Activated CD4-positive, alpha-beta T cell treated with anti-CD3 and anti-CD28 coated beads for 4 hours (primary cell): ENCODE measurements at regions not wholly inside any gene's neighbourhood (a gene's known extent, or its start where the extent isn't known, plus 50 kb on each side); places are given as distances from the start of the nearest gene placed in this dataset.
"Not testable (repeated sequence)": the region's sequence is repeated elsewhere in the genome, so short reads cannot be mapped to it uniquely, and the experiment has no call there.

ENCODE experiments used
- DNase-seq, 2 donors: peaks; one replicate each; pipeline ENCODE4 v3.0.0-alpha.2; 2020

DNA sequence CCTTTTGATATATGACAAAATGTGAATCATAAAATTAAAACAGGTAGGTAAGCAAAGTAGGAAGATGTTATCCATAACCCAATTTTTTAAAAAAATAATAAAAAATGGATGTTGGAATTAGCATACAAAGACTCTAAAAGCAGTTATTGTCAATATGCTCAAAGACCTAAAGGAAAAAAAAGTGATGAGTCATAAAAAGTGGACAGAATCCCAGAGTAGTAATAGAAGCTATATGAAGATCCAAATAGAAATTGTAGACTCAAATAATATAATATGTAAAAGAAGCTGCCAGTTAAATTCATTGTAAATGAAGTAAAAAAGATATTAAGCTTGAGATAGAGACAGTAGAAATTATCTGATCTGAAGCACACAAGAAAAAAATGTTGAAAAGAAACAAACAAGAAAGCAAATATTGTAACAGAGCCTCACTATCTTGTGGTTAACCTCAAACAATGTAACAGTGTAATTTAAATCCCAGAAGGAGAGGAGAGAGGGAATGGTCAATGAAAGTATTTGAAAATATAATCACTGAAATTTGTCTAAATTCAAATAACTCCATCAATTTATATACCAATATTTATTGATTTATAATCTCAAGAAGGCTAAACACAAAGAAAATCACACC, 773.4 kb upstream of the RAG2 start:
- no peak for DNase-seq

- no peak for DNase-seq
Observed at GRCh38 chr11:37370817-37371216, 772.8 kb upstream of the RAG2 start.

DNA sequence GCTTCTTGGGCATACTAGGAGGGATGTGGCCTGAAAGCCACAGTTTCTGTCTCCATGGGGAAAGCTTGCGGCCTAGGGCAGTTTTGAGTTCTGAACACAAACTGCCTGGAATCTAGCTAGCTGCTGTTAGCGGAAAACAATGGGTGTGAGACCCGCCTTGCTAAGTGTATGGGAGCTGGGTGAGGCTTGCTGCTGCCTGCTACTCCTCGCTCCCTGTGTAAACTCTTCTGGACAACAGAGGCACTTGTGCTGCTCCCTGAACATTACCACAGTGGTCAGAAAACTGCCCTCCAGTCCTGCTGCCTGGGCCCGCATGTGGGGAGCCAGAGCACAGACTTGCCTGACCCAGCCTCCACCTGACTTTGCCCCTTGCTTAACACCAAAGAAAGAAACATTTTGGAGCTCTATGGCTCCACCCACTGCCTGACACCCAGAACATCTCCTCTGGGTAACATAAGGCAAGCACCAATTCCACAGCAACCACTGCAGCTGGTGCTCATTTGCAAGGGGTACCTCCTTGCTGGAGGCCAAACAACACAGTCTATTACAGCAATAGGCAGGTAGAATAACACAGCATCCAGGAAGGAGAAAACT, 766.3 kb upstream of the RAG2 start:
- no peak for DNase-seq

DNA sequence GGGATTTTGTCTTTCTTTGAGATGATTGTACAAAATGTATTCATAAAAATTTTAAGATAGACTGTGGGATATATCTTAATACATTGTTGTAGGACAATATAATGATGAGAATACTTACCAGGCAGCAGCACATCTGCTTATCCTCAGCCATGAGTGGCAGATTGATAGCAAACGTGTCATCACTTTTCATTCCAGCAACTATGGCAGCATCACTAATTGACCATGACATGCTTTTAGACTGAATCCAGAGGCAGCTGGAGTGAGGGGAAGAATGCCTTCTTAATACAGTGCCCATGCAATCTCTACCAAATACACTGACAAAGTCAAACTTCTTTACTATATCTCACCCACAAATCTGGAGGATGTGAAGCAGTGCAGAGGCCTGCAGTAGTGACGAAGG, 755.2 kb upstream of the RAG2 start:
- DNase-seq = no peak

- DNase-seq = no peak
Observed at GRCh38 chr11:37352485-37352884, 754.4 kb upstream of the RAG2 start.

DNA sequence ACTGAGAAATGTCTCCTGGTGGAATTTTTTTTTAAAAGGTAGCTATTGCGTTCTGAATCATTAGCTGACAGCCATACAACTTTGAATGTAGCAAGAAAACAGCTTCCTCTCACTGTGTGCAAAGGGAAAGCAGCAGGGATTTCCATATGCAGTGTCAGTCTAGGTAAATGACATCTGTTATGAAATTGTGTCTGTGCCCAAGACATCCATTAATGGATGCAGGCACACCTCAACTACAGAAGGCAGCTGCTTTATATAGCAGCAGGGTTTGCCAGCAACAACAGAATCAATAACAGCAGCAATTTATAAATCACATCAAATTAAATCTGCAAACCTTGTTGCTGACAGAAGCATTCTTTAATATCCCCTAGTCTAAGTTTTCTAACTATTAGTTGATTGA, 745.3 kb upstream of the RAG2 start:
- no peak for DNase-seq

GRCh38 chr11:37336401-37336800, 738.4 kb upstream of the RAG2 start:
- DNase-seq = no peak

GRCh38 chr11:37333345-37333744, 735.3 kb upstream of the RAG2 start:
- no peak for DNase-seq

GRCh38 chr11:37323843-37324242, 725.8 kb upstream of the RAG2 start:
- DNase-seq = no peak

GRCh38 chr11:37322333-37323194, 724.5 kb upstream of the RAG2 start:
- no peak for DNase-seq

DNA sequence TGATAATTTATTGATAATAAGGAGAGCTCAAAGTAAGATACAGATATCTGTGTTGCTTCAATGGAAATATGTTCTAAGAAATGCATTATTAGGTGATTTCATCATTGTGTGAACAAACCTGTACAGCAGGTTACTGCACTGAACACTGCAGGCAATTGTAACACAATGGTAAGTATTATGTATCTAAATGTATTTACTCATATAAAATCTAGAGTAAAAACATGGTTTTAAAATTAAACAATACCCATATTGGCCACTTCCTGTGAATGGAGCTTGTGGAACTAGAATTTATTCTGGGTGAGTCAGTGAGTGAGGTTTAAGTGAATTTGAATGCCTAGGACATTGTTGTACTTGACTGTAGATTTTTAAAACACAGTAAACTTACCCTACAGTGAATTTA, 722.9 kb upstream of the RAG2 start:
- no peak for DNase-seq

DNA sequence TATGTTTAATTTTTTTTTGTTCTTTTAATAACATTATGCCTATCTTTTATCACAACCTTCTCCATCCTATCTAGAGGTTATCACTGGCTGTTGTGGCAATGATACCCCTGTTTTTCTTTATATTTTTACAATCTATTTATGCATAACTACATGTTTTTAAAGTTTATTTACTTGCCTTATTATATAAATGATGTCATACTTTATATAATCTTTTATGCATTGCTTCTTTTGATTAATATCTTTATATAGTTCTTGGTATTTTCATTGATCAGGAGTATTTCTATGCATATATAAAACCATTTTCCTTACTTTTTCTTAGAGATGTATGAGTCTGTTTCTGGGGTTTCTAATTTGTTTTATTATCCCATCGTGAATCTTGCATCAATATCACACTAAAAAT, 719.8 kb upstream of the RAG2 start:
- no peak for DNase-seq

GRCh38 chr11:37313266-37313665, 715.2 kb upstream of the RAG2 start:
- no peak for DNase-seq

GRCh38 chr11:37306563-37306962, 708.5 kb upstream of the RAG2 start:
- DNase-seq = no peak

DNA sequence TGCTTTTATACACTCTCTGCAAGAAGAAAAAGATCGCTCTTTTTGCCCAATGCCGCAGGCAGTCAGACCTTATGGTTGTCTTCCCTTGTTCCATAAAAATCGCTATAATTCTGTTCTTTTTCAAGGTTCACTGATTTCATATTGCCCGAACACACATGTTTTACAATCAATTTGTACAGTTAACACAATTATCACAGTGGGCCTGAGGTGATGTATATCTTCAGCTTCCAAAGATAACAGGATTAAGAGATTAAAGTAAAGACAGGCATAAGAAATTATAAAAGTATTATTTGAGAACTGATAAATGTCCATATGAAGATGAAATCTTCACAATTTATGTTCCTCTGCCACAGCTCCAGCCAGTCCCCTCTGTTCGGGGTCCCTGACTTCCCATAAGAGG, 703.4 kb upstream of the RAG2 start:
- DNase-seq = not testable (repeated sequence)

- DNase-seq = no peak
Observed at GRCh38 chr11:37298173-37298572, 700.1 kb upstream of the RAG2 start.

GRCh38 chr11:37286890-37287289, 688.9 kb upstream of the RAG2 start:
- no peak for DNase-seq

- no peak for DNase-seq
Observed at GRCh38 chr11:37282367-37282766, 684.3 kb upstream of the RAG2 start.

DNA sequence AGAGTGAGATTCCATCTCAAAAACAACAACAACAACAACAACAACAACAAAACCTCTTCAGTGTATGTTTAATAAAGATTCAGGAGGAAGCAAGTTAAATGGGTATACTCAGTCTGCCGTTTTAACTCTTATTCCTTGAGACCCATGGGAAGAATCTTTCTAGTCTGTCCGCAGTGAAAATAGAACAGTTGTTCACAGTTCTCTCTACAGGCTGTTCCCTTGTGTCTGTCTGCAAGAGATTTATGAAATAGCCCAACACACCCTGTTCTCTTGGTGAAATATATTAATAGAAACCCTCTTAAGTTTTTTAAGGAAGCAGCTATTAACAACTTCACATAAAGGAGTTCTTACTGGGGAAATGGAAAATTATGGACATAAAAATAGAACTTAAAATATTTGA, 682.2 kb upstream of the RAG2 start:
- DNase-seq = no peak

- no peak for DNase-seq
Observed at GRCh38 chr11:37277896-37278465, 679.9 kb upstream of the RAG2 start.

- no peak for DNase-seq
Observed at GRCh38 chr11:37264783-37265182, 666.7 kb upstream of the RAG2 start.

DNA sequence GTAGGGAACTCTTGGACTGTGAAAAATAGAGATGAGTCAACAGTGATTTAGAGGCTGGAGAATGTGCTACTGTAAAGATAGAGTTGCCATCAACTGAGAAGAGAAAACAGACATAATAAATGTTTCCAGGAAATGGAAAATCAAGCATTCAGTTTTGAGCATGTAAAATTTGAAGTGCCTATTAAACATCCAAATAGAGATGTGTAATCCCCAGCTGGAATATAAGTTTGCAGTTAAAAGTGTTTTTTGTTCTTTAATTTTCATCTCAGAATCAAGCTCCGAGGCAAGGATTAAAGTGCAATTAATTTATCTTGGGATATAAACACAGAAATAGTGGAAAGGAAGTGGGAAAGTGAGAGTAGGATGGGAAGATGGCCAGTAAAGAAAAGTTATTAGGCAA, 666.0 kb upstream of the RAG2 start:
- no peak for DNase-seq

- not testable (repeated sequence) for DNase-seq
Observed at GRCh38 chr11:37263467-37263866, 665.4 kb upstream of the RAG2 start.

DNA sequence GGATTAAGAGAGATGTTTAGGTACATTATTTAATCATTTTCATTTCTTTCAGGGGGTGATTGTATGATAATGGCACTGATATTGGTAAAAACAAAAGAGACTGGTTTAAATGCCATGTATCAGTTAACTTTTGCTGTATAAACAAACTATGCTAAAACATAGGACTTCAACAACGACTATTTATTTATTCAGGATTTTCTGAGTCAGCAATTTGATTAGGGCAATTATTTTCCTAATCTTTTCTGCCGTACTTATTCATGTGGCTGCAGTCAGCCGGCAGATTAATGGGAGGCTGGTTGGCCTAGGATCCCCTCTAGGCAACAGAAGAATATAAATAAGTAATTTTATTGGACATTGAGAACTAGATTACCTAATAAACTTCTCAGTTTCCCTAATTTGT, 661.7 kb upstream of the RAG2 start:
- no peak for DNase-seq
